Stomach (tissue), 8 donors: ENCODE measurements at regions not wholly inside any gene's neighbourhood (a gene's known extent, or its start where the extent isn't known, plus 50 kb on each side); places are given as distances from the start of the nearest gene placed in this dataset.
A peak's percentile ranks its signal among the peaks of the same experiment; 100 is the strongest.
"Not testable (repeated sequence)": the region's sequence is repeated elsewhere in the genome, so short reads cannot be mapped to it uniquely, and the experiment has no call there.

Experiments used
- DNase-seq, 2 donors: peaks; one replicate each; pipeline versions ENCODE4 v3.0.0 to v3.0.0-alpha.2; 2013 to 2019
- H3K27ac ChIP-seq, 5 donors: fragments of 200-600 bp in 4 of 5; sonication (generic) in 4 of 5; one replicate each; pipeline ENCODE4 v1.5.1; 2013 to 2019; ENCODE audit warnings: mild to moderate bottlenecking in 1 of 5, moderate library complexity in 1 of 5
- H3K27me3 ChIP-seq, 3 donors: fragments of 200-600 bp; sonication (generic); one replicate each; pipeline ENCODE4 v1.5.1; 2017 to 2019; ENCODE audit warnings: mixed run types in 1 of 3
- H3K36me3 ChIP-seq, 4 donors: fragments of 200-600 bp; sonication (generic); 1 replicate in 3 of 4; 2 replicates in 1 of 4; pipeline ENCODE4 v1.5.1; 2016 to 2019
- H3K4me1 ChIP-seq, 4 donors: fragments of 200-600 bp; sonication (generic); one replicate each; pipeline ENCODE4 v1.5.1; 2016 to 2019
- H3K4me3 ChIP-seq, 4 donors: fragments of 200-600 bp; sonication (generic) in 3 of 4; one replicate each; pipeline ENCODE4 v1.5.1; 2016 to 2019; ENCODE audit warnings: mild to moderate bottlenecking in 1 of 4
- H3K9me3 ChIP-seq, 4 donors: fragments of 200-600 bp; sonication (generic); one replicate each; pipeline ENCODE4 v1.5.1; 2016 to 2019
- CTCF ChIP-seq, 7 experiments: fragments of 450-650 bp in 4 of 7; fragments of 200-600 bp in 3 of 7; sonication (generic) in 3 of 7; IDR thresholded peaks; one replicate each; pipeline ENCODE4 v1.5.1; 2016 to 2019; ENCODE audit warnings: antibody characterized with exemption in 7 of 7, control low read depth in 2 of 7, mild to moderate bottlenecking in 1 of 7
- EP300 ChIP-seq: sonication (generic); formaldehyde crosslinking; IDR thresholded peaks from one replicate; pipeline ENCODE4 v1.6.1; 2017; ENCODE audit warnings: antibody characterized with exemption
- POLR2A ChIP-seq, 4 donors: fragments of 450-650 bp; IDR thresholded peaks; one replicate each; pipeline ENCODE4 v1.6.1; 2016; ENCODE audit warnings: antibody characterized with exemption in 4 of 4, control low read depth in 2 of 4, mild to moderate bottlenecking in 1 of 4, moderate library complexity in 1 of 4
- POLR2AphosphoS5 ChIP-seq, 3 donors: sonication (generic); formaldehyde crosslinking; IDR thresholded peaks; one replicate each; pipeline ENCODE4 v1.6.1; 2016; ENCODE audit warnings: antibody characterized with exemption in 3 of 3
- WGBS, 5 donors: extraction: QIAGEN DNeasy Blood & Tissue Kit in 3 of 5; methylation state at CpG; one replicate each; pipeline versions ENCODE4 v1.1.5 to v1.1.7; 2013 to 2018; 5-methylcytosine and 5-hydroxymethylcytosine counted together
- intact Hi-C: fragments of 100-400 bp; cut with DNase I; formaldehyde crosslinking; loops from one replicate; pipeline ENCODE4 v1.15.1; 2023; ENCODE audit warnings: low total_unique reads
- donor health status: healthy with polysubstance abuse.
- donor health status: Bipolar disorder and iron deficiency.
- donor health status: healthy.

DNA sequence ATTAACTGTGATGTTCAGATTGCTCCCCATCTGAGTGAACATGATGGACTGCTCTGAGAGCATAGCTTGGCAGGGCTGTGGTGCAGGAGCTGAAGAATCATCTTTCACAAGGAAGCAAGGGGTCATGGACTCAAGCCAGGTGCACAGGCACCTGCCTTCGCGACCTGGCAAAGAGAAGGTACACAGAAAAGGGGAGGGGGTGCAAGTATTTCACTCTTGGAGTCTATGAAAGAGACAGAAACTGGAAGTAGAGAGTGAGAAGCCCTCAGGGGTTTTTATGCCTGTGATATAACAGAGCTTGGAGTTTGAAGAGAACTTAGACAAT is 232.6 kb upstream of the PLXNA2 start:
- no peaks in the 10 kb centered on the region for H3K36me3 ChIP-seq
- H3K4me1 ChIP-seq = peaks cover 0 to 19% (median 10%) of the 10 kb centered on the region in 4 donors
- TF ChIP-seq POLR2AphosphoS5 (IDR thresholded peaks at IDR 0.05) (no peak), POLR2A (IDR thresholded peaks at IDR 0.05) (no peak), CTCF (IDR thresholded peaks at IDR 0.05) (no peak), EP300 (no peak)
- no peaks in the 10 kb centered on the region for H3K27me3 ChIP-seq
- H3K4me3 ChIP-seq = no peak overlapping the region
- peak overlapping the region in 3 of 5 donors; percentile 2 to 51 (median 51) for H3K27ac ChIP-seq
- H3K9me3 ChIP-seq = no peaks in the 10 kb centered on the region
- intact Hi-C loops = no loop called here
- DNase-seq = no peak
- WGBS, 5 donors = 15 to 36% (median 29%) methylated on average over 2 of the region's 2 CpGs

GRCh38 chr1:208479435-208479834 is 235.3 kb upstream of the PLXNA2 start:
- 37 to 65% (median 45%) methylated on average over 7 of the region's 7 CpGs for WGBS, 5 donors
- DNase-seq = no peak

GRCh38 chr1:208485512-208485911 is 241.3 kb upstream of the PLXNA2 start:
- no peak for DNase-seq
- Histone ChIP-seq H3K9me3 (no peaks in the 10 kb centered on the region), H3K36me3 (no peaks in the 10 kb centered on the region), H3K27me3 (no peaks in the 10 kb centered on the region), H3K27ac (no peak overlapping the region), H3K4me1 (no peaks in the 10 kb centered on the region), H3K4me3 (no peak overlapping the region)
- intact Hi-C loops = no loop called here
- TF ChIP-seq EP300 (no peak), CTCF (IDR thresholded peaks at IDR 0.05) (no peak), POLR2AphosphoS5 (IDR thresholded peaks at IDR 0.05) (no peak), POLR2A (IDR thresholded peaks at IDR 0.05) (no peak)
- WGBS, 5 donors = 75 to 88% (median 86%) methylated on average over 3 of the region's 3 CpGs

More at GRCh38 chr1:208479435-208479834, 235.3 kb upstream of the PLXNA2 start:
- no peak overlapping the region for H3K27ac ChIP-seq
- intact Hi-C loops = no loop called here
- H3K4me1 ChIP-seq = peaks cover 0 to 19% (median 10%) of the 10 kb centered on the region in 4 donors
- H3K36me3 ChIP-seq = no peaks in the 10 kb centered on the region
- H3K4me3 ChIP-seq = no peak overlapping the region
- no peak for TF ChIP-seq CTCF (IDR thresholded peaks at IDR 0.05)
- TF ChIP-seq EP300 = no peak
- TF ChIP-seq POLR2A (IDR thresholded peaks at IDR 0.05) = no peak
- TF ChIP-seq POLR2AphosphoS5 (IDR thresholded peaks at IDR 0.05) = no peak
- no peaks in the 10 kb centered on the region for H3K9me3 ChIP-seq
- H3K27me3 ChIP-seq = no peaks in the 10 kb centered on the region

DNA sequence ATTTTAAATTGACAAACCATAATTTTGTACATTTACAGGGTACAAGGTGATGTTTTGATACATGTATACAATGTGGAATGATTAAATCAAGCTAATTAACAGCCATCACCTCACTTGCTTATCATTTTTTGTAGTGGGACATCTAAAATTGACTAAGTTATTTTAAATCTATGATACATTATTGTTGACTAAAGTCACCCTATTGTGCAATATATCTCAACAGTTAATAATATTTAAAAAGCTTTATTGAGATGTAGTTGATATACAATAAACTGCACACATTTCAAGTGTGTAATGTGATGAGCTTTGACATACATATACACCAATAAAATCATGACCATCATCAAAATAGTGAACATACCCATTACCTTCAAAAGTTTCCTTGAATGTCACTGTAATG is 242.5 kb upstream of the PLXNA2 start:
- no peak for DNase-seq
- Histone ChIP-seq H3K36me3 (no peaks in the 10 kb centered on the region), H3K27ac (no peak overlapping the region), H3K4me3 (no peak overlapping the region), H3K9me3 (no peaks in the 10 kb centered on the region), H3K4me1 (no peaks in the 10 kb centered on the region), H3K27me3 (no peaks in the 10 kb centered on the region)
- intact Hi-C loops = no loop called here
- TF ChIP-seq POLR2A (IDR thresholded peaks at IDR 0.05) (no peak), CTCF (IDR thresholded peaks at IDR 0.05) (no peak), EP300 (no peak), POLR2AphosphoS5 (IDR thresholded peaks at IDR 0.05) (no peak)

GRCh38 chr1:208488432-208488831 is 244.2 kb upstream of the PLXNA2 start:
- DNase-seq, H3K36me3 ChIP-seq, H3K4me3 ChIP-seq, H3K9me3 ChIP-seq, H3K27me3 ChIP-seq, H3K4me1 ChIP-seq, H3K27ac ChIP-seq, intact Hi-C loops: not testable (repeated sequence)
- WGBS, 5 donors = 91 to 98% (median 96%) methylated on average over 13 to 25 of the region's 36 CpGs
